Activated CD8-positive, alpha-beta memory T cell treated with anti-CD3 and anti-CD28 coated beads, Interleukin-2, amount 10 ng/mL, durations not matched to agents 7 days and 5 days (primary cell): ENCODE measurements at regions not wholly inside any gene's neighbourhood (a gene's known extent, or its start where the extent isn't known, plus 50 kb on each side); places are given as distances from the start of the nearest gene placed in this dataset.

ENCODE experiments used
- ATAC-seq: fragments of 150-1000 bp; cut with Tn5 transposase; one replicate; pipeline ENCODE4 v1.10.0; 2021; ENCODE audit warnings: moderate library complexity
- CTCF ChIA-PET: fragments of 350-600 bp; sonication (Branson Sonifier 250); formaldehyde crosslinking; loops from one replicate; lab custom pipeline; 2021; ENCODE audit warnings: antibody characterized with exemption; lab: Charles Lee
- DNase-seq: peaks from one replicate; pipeline ENCODE4 v3.0.0-alpha.2; 2020
- H3K27ac Mint-ChIP-seq: one replicate; pipeline ENCODE4 v1.8.0; 2021; ENCODE audit warnings: mild to moderate bottlenecking, mixed read lengths
- H3K27me3 Mint-ChIP-seq: one replicate; pipeline ENCODE4 v1.8.0; 2021; ENCODE audit warnings: mixed read lengths
- H3K36me3 Mint-ChIP-seq: one replicate; pipeline ENCODE4 v1.8.0; 2021; ENCODE audit warnings: mild to moderate bottlenecking, mixed read lengths
- H3K4me1 Mint-ChIP-seq: one replicate; pipeline ENCODE4 v1.8.0; 2021; ENCODE audit warnings: mixed read lengths
- H3K4me3 Mint-ChIP-seq: one replicate; pipeline ENCODE4 v1.8.0; 2021; ENCODE audit warnings: mild to moderate bottlenecking, moderate library complexity, mixed read lengths
- H3K9me3 Mint-ChIP-seq: one replicate; pipeline ENCODE4 v1.8.0; 2022; ENCODE audit warnings: low read depth, mixed read lengths

DNA sequence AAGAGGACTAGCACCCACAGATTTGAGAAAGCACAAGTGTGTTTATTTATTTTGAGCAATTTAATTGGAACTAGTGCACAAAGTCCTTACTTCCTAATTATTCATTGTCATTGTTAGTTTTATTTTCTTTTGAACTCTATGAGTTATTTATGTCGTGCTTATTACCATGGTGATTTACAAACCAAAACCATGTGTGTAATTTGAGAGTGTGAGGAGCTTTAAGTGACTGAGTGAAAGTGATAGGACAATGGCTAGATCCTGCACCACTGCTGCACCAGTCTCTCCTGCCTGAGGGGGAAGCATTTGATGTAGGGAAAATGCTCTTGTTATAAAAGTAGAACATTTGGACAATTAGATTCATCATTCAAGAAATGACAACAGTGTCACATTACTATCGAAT lies 172.3 kb upstream of the KLF12 start:
- Mint-ChIP-seq H3K27ac (no peak overlapping the region), H3K4me1 (peaks cover 8% of the 10 kb centered on the region), H3K27me3 (no peaks in the 10 kb centered on the region), H3K9me3 (no peaks in the 10 kb centered on the region), H3K36me3 (peaks cover 2% of the 10 kb centered on the region), H3K4me3 (no peak overlapping the region)
- CTCF ChIA-PET = no interaction called here
- DNase-seq = no peak
- no peak for ATAC-seq

DNA sequence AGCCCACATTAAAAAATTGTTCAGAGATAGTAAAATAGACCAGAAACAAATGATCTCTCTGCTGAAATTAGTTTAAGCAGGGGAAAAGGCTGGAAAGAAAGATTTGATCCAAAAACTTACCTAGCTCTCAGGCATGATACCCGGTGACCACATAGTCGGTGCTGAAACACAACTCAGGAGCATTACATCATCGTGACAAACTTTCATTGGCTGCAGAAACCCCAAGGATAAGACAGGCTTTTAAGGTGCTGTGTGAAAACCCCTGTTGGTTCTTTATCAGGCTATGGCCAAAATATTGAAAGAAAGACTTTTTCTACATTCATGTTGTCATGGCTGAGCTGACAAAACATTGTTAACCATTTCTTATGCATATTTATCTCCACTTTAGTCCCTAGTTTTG lies 171.7 kb upstream of the KLF12 start:
- H3K4me3 Mint-ChIP-seq = no peak overlapping the region
- H3K4me1 Mint-ChIP-seq = peaks cover 8% of the 10 kb centered on the region
- DNase-seq (no peak), ATAC-seq (no peak)
- H3K36me3 Mint-ChIP-seq = peaks cover 2% of the 10 kb centered on the region
- H3K27me3 Mint-ChIP-seq = no peaks in the 10 kb centered on the region
- H3K27ac Mint-ChIP-seq = no peak overlapping the region
- CTCF ChIA-PET = no interaction called here
- H3K9me3 Mint-ChIP-seq = no peaks in the 10 kb centered on the region

DNA sequence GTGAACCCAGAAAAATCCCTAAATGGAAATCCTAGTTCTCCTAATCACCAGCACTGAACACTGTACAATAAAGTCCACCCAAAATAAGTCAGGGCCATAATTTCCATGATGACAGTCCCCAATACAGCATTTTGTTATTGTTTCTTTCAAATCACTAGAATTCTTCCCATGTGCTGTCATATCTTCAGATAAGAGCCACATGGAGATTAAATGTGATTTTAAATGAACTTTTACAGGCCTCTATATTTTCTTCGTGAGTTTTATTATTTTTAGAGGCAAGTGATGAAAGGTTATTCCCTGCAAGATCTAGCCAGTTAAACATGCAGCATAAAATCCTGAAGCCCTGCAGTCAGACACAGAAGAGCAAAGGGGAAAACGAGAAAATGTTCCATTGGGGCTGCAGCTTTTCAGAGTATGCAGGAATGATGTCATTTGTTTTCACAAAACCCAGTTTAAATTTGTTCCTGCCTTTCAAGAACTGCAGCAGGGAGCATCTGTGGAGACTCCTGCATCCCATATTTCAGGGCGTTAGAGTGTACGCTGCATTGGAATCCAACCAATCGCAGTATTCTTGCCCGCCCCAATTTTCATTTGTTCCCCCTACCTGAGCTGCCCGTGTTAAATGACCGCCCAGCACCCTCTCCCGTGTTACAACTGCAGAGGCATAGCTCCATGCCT lies 167.2 kb upstream of the KLF12 start:
- Mint-ChIP-seq H3K36me3 (no peaks in the 10 kb centered on the region), H3K27me3 (no peaks in the 10 kb centered on the region), H3K27ac (no peak overlapping the region), H3K9me3 (no peaks in the 10 kb centered on the region), H3K4me3 (no peak overlapping the region), H3K4me1 (peaks cover 2% of the 10 kb centered on the region)
- CTCF ChIA-PET = interaction anchor here (1.2 kb wide), 1 partner anchor 13 kb away, joined by 3 read pairs; no protein-coding TSS in a partner anchor
- ATAC-seq = no peak
- no peak for DNase-seq

GRCh38 chr13:74300162-74300561 lies 166.0 kb upstream of the KLF12 start:
- Mint-ChIP-seq H3K4me1 (no peaks in the 10 kb centered on the region), H3K27ac (no peak overlapping the region), H3K27me3 (no peaks in the 10 kb centered on the region), H3K36me3 (no peaks in the 10 kb centered on the region), H3K9me3 (no peaks in the 10 kb centered on the region), H3K4me3 (no peak overlapping the region)
- ATAC-seq (no peak), DNase-seq (no peak)
- CTCF ChIA-PET = interaction anchor here (1.2 kb wide), 1 partner anchor 12 kb away, joined by 3 read pairs; no protein-coding TSS in a partner anchor

GRCh38 chr13:74299721-74300120 lies 165.5 kb upstream of the KLF12 start:
- CTCF ChIA-PET = no interaction called here
- no peaks in the 10 kb centered on the region for H3K36me3 Mint-ChIP-seq
- H3K27me3 Mint-ChIP-seq = no peaks in the 10 kb centered on the region
- H3K4me3 Mint-ChIP-seq = no peak overlapping the region
- no peak for ATAC-seq
- no peak for DNase-seq
- no peaks in the 10 kb centered on the region for H3K9me3 Mint-ChIP-seq
- H3K27ac Mint-ChIP-seq = no peak overlapping the region
- no peaks in the 10 kb centered on the region for H3K4me1 Mint-ChIP-seq

- Mint-ChIP-seq H3K4me1 (no peaks in the 10 kb centered on the region), H3K27ac (no peak overlapping the region), H3K4me3 (no peak overlapping the region), H3K36me3 (no peaks in the 10 kb centered on the region), H3K9me3 (no peaks in the 10 kb centered on the region), H3K27me3 (no peaks in the 10 kb centered on the region)
- CTCF ChIA-PET = interaction anchor here (1.0 kb wide), 1 partner anchor 15 kb away, joined by 3 read pairs; no protein-coding TSS in a partner anchor
- no peak for DNase-seq
- ATAC-seq = no peak
Observed at GRCh38 chr13:74298923-74299322, 164.7 kb upstream of the KLF12 start.

DNA sequence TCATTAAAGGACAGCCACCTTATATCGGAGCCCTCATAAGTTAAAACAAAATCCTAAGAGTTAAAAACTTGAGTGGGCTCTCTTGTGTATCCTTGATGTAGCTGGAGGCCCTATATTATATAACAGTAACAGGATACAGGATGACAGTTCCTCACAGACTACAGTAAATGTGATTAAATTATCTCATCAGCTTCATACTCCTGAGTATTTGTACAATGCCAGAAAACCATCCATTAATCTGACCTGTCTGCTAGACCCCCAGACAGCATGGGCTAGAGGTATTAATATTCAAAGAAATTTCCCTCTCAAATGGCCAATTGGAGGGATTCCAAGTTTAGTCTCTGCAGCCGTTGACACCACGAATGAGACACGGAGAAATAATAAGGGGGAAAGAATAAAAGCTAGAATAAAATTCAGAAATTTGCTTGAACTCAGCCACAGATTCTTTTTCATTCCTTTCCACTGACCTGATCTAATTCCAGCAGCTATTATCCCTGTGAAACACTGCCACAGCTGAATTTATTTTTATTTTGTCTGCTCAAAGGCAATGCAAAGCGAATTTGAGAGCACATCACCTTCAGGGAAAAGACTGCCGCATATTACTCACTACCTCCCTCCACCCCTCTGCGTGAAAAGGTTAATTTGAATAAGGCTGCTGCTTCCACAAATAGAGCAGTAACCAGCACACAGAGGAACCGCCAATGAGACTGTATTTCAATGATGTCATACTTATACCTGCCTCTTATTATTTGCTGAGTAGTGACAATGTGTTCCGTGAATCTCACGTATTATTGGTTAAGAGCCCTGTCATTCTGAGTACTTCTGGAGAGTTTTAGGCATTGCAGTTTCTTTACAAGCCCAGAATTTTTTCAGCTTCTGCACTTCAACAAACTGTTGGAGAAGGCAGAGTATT lies 155.9 kb upstream of the KLF12 start:
- peak; percentile 64 for ATAC-seq
- peak; percentile 48 for DNase-seq
- H3K27ac Mint-ChIP-seq = no peak overlapping the region
- H3K36me3 Mint-ChIP-seq = no peaks in the 10 kb centered on the region
- no peaks in the 10 kb centered on the region for H3K9me3 Mint-ChIP-seq
- CTCF ChIA-PET = interaction anchor here (0.9 to 1.1 kb wide), 2 partner anchors 153 to 930 kb away, joined by 3 read pairs; no protein-coding TSS in a partner anchor
- H3K4me3 Mint-ChIP-seq = no peak overlapping the region
- H3K27me3 Mint-ChIP-seq = no peaks in the 10 kb centered on the region
- peaks cover 38% of the 10 kb centered on the region for H3K4me1 Mint-ChIP-seq

GRCh38 chr13:74289107-74289506 lies 154.9 kb upstream of the KLF12 start:
- Mint-ChIP-seq H3K4me3 (no peak overlapping the region), H3K27me3 (no peaks in the 10 kb centered on the region), H3K36me3 (no peaks in the 10 kb centered on the region), H3K27ac (no peak overlapping the region), H3K9me3 (no peaks in the 10 kb centered on the region), H3K4me1 (peaks cover 38% of the 10 kb centered on the region)
- no peak for ATAC-seq
- CTCF ChIA-PET = interaction anchor here (2.4 to 4.5 kb wide), 3 partner anchors 19 to 157 kb away, joined by 6 to 30 read pairs (median 12); partner anchors contain the start of gene KLF12
- no peak for DNase-seq

- Mint-ChIP-seq H3K27me3 (no peaks in the 10 kb centered on the region), H3K36me3 (no peaks in the 10 kb centered on the region), H3K9me3 (no peaks in the 10 kb centered on the region), H3K4me1 (peaks cover 38% of the 10 kb centered on the region), H3K27ac (peak overlapping the region; percentile 71), H3K4me3 (peak overlapping the region; percentile 59)
- ATAC-seq = peak; percentile 4
- CTCF ChIA-PET = interaction anchor here (0.8 to 4.5 kb wide), 15 partner anchors 12 to 931 kb away, joined by 3 to 34 read pairs (median 8); partner anchors contain the start of gene KLF12
- DNase-seq = peak; percentile 42
Observed at GRCh38 chr13:74288361-74288911, 154.2 kb upstream of the KLF12 start.

- peak; percentile 66 for ATAC-seq
- Mint-ChIP-seq H3K27me3 (no peaks in the 10 kb centered on the region), H3K36me3 (no peaks in the 10 kb centered on the region), H3K27ac (peak overlapping the region; percentile 71), H3K4me1 (peaks cover 38% of the 10 kb centered on the region), H3K4me3 (peak overlapping the region; percentile 59), H3K9me3 (no peaks in the 10 kb centered on the region)
- peak; percentile 84 for DNase-seq
- CTCF ChIA-PET = interaction anchor here (0.8 to 4.5 kb wide), 23 partner anchors 9 to 932 kb away, joined by 3 to 34 read pairs (median 7); partner anchors contain the start of gene KLF12
Observed at GRCh38 chr13:74287724-74288169, 153.5 kb upstream of the KLF12 start.

- Mint-ChIP-seq H3K27ac (no peak overlapping the region), H3K9me3 (no peaks in the 10 kb centered on the region), H3K4me1 (peaks cover 15% of the 10 kb centered on the region), H3K36me3 (no peaks in the 10 kb centered on the region), H3K4me3 (no peak overlapping the region), H3K27me3 (peaks cover 12% of the 10 kb centered on the region)
- CTCF ChIA-PET = no interaction called here
- DNase-seq (no peak), ATAC-seq (peak; percentile 36)
Observed at GRCh38 chr13:74280795-74281490, 146.7 kb upstream of the KLF12 start.

DNA sequence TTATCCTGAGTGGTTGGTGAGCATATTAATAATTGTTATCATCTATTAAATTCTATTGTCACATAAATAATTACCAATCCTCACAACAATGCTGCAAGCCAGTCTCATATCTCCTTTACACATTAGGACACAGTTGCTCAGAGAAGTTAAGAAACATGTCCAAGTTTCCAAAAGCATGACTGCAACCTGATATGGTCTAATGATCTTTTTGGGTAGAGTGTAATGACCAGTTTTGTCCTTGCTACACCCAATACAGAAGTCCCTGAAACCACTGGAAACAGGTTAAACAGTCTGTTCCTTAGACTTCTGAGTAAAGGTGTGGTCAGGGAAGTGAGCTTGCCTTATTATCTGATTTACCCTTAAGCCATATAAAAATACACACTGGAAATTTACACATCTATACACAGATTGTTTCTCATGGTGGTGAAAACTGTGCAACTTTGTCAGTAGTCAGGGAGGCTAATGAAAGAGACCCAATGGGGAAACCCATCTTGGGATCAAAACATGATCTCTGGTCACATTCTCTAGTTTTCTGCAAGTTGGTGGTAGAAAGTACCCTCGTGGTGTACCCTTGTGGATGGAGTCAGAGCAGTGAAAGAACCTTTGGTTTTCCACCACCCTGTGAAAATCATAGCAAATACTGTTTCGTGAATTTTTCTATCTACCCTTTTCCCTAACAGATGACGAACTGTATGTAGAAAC lies 146.0 kb upstream of the KLF12 start:
- no peaks in the 10 kb centered on the region for H3K36me3 Mint-ChIP-seq
- DNase-seq (no peak), ATAC-seq (peak; percentile 9)
- H3K9me3 Mint-ChIP-seq = no peaks in the 10 kb centered on the region
- peaks cover 15% of the 10 kb centered on the region for H3K4me1 Mint-ChIP-seq
- CTCF ChIA-PET = no interaction called here
- no peak overlapping the region for H3K27ac Mint-ChIP-seq
- no peak overlapping the region for H3K4me3 Mint-ChIP-seq
- H3K27me3 Mint-ChIP-seq = peaks cover 12% of the 10 kb centered on the region
